Erythroblast (primary cell): ENCODE measurements at regions not wholly inside any gene's neighbourhood (a gene's known extent, or its start where the extent isn't known, plus 50 kb on each side); places are given as distances from the start of the nearest gene placed in this dataset.

Source experiments
- GATA1 ChIP-seq: IDR thresholded peaks from 2 replicates; pipeline ENCODE4 v1.6.1; 2011; ENCODE audit warnings: low read depth, mild to moderate bottlenecking, control low read depth, low read length, moderate library complexity
- POLR2A ChIP-seq: IDR thresholded peaks from 2 replicates; pipeline ENCODE4 v1.6.1; 2011; ENCODE audit warnings: mild to moderate bottlenecking, low read length

DNA sequence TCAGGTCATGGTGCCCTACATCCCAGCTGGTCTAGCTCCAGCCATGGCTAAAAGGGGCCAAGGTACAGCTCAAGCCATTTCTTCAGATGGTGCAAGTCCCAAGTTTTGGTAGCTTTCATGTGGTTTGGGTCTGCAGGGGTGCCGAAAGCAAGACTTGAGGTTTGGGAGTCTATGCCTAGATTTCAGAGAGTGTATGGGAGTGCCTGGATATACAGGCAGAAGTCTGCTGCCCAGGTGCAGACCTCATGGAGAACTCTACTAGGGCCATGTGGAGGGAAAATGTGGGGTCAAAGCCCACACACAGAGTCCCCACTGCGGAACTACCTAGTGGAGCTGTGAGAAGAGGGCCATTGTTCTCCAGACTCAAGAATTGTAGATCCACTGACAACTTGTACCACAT, 1000.9 kb upstream of the ADGRB3 start:
- TF ChIP-seq POLR2A (no peak), GATA1 (no peak)
